Mesenchymal stem cell (in vitro differentiated cells and primary cell): ENCODE measurements at regions not wholly inside any gene's neighbourhood (a gene's known extent, or its start where the extent isn't known, plus 50 kb on each side); places are given as distances from the start of the nearest gene placed in this dataset.

Experiments
- DNase-seq: peaks from one replicate; pipeline ENCODE4 v3.0.0-alpha.2; 2013
- H2AFZ ChIP-seq: one replicate; pipeline ENCODE4 v1.6.1; 2013; ENCODE audit warnings: low read depth, mild to moderate bottlenecking, control low read depth, inconsistent platforms, low read length, moderate library complexity
- H2AK5ac ChIP-seq: 2 replicates; pipeline ENCODE4 v1.6.1; 2013; ENCODE audit warnings: low read length, moderate library complexity, mild to moderate bottlenecking, inconsistent platforms; ENCODE audit not compliant: severe bottlenecking
- H2BK120ac ChIP-seq: one replicate; pipeline ENCODE4 v1.6.1; 2013; ENCODE audit warnings: low read depth, mild to moderate bottlenecking, inconsistent platforms, low read length, moderate library complexity
- H2BK12ac ChIP-seq, 2 experiments: one replicate each; pipeline ENCODE4 v1.6.1; 2013; ENCODE audit warnings: inconsistent platforms in 2 of 2, low read length in 2 of 2, mild to moderate bottlenecking in 2 of 2, moderate library complexity in 2 of 2, control low read depth in 1 of 2
- H2BK15ac ChIP-seq: one replicate; pipeline ENCODE4 v1.6.1; 2013; ENCODE audit warnings: mild to moderate bottlenecking, low read depth, inconsistent platforms; ENCODE audit not compliant: poor library complexity, severe bottlenecking
- H2BK5ac ChIP-seq: 2 replicates; pipeline ENCODE4 v1.6.1; 2013; ENCODE audit warnings: low read depth, mild to moderate bottlenecking, low read length, control low read depth, inconsistent platforms; ENCODE audit not compliant: poor library complexity, severe bottlenecking
- H3K14ac ChIP-seq, 2 experiments: one replicate each; pipeline ENCODE4 v1.6.1; 2013; ENCODE audit warnings: inconsistent platforms in 2 of 2, low read length in 2 of 2, control low read depth in 1 of 2, mild to moderate bottlenecking in 1 of 2, moderate library complexity in 1 of 2
- H3K18ac ChIP-seq, 2 experiments: one replicate each; pipeline ENCODE4 v1.6.1; 2013; ENCODE audit warnings: inconsistent platforms in 2 of 2, low read length in 2 of 2, control low read depth in 1 of 2, low read depth in 1 of 2, mild to moderate bottlenecking in 1 of 2
- H3K23ac ChIP-seq, 2 experiments: one replicate each; pipeline ENCODE4 v1.6.1; 2013; ENCODE audit warnings: inconsistent platforms in 2 of 2, low read length in 2 of 2, mild to moderate bottlenecking in 2 of 2, moderate library complexity in 2 of 2, control low read depth in 1 of 2
- H3K27ac ChIP-seq: 2 replicates; pipeline ENCODE4 v1.5.1; 2013; ENCODE audit warnings: mild to moderate bottlenecking, moderate library complexity, low read length, control low read depth, inconsistent platforms; ENCODE audit not compliant: poor library complexity, severe bottlenecking
- H3K27me3 ChIP-seq, 2 experiments: 2 replicates each; pipeline versions ENCODE4 v1.6.1 to v1.7.0; 2013; ENCODE audit warnings: low read length in 2 of 2, mild to moderate bottlenecking in 2 of 2, moderate library complexity in 2 of 2, control low read depth in 1 of 2, inconsistent platforms in 1 of 2; ENCODE audit not compliant: control insufficient read depth in 1 of 2, insufficient read depth in 1 of 2
- H3K36me3 ChIP-seq, 2 experiments: 2 replicates each; pipeline versions ENCODE4 v1.6.1 to v1.7.0; 2013; ENCODE audit warnings: low read length in 2 of 2, control low read depth in 1 of 2, inconsistent platforms in 1 of 2, low read depth in 1 of 2, mild to moderate bottlenecking in 1 of 2; ENCODE audit not compliant: insufficient read depth in 2 of 2, control insufficient read depth in 1 of 2
- H3K4ac ChIP-seq, 2 experiments: one replicate each; pipeline ENCODE4 v1.6.1; 2013; ENCODE audit warnings: inconsistent platforms in 2 of 2, low read length in 2 of 2, mild to moderate bottlenecking in 2 of 2, moderate library complexity in 2 of 2, control low read depth in 1 of 2, low read depth in 1 of 2
- H3K4me1 ChIP-seq: 2 replicates; pipeline ENCODE4 v1.6.1; 2013; ENCODE audit warnings: low read depth, low read length, control low read depth; ENCODE audit not compliant: control insufficient read depth, insufficient read depth
- H3K4me2 ChIP-seq: 2 replicates; pipeline ENCODE4 v1.6.1; 2013; ENCODE audit warnings: low read length, mild to moderate bottlenecking, inconsistent platforms; ENCODE audit not compliant: poor library complexity, severe bottlenecking
- H3K4me3 ChIP-seq, 2 experiments: 2 replicates each; pipeline versions ENCODE4 v1.5.1 to v1.7.0; 2013; ENCODE audit warnings: low read length in 2 of 2, mild to moderate bottlenecking in 2 of 2, control low read depth in 1 of 2, low read depth in 1 of 2; ENCODE audit not compliant: insufficient read depth in 1 of 2
- H3K79me1 ChIP-seq: replicated peaks from 2 replicates; pipeline ENCODE4 v1.6.1; 2013; ENCODE audit warnings: mild to moderate bottlenecking, control low read depth, low read length, inconsistent platforms; ENCODE audit not compliant: poor library complexity, severe bottlenecking
- H3K9ac ChIP-seq: 2 replicates; pipeline ENCODE4 v1.7.0; 2013; ENCODE audit warnings: mild to moderate bottlenecking, low read length, moderate library complexity
- H3K9me3 ChIP-seq: 2 replicates; pipeline ENCODE4 v1.7.0; 2013; ENCODE audit warnings: mild to moderate bottlenecking, low read length; ENCODE audit not compliant: control insufficient read depth
- H4K8ac ChIP-seq: one replicate; pipeline ENCODE4 v1.6.1; 2013; ENCODE audit warnings: inconsistent platforms, mild to moderate bottlenecking, low read length, moderate library complexity
- H4K91ac ChIP-seq: one replicate; pipeline ENCODE4 v1.6.1; 2013; ENCODE audit warnings: mild to moderate bottlenecking, low read length, inconsistent platforms
- WGBS: methylation state at CpG from one replicate; pipeline ENCODE4 v1.1.7; 2013; ENCODE audit warnings: mixed read lengths; 5-methylcytosine and 5-hydroxymethylcytosine counted together

DNA sequence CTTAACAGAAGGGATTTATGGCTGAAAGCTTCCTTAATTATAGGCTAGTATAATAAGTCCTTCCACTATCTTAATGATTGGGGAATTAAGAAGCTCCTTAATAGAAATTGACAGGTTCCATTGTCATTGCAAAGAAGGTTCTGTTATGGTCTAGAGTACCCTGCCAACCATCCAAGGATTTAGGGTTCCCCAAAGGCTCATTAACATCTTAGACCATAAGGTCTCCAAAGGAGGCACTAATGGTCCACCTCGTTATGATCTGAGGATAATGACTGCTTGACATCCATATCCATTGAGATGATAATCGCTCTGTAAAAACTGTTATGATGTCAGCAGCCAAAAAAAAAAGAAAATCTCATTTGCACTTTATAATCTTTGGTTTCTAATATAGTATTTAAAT lies 441.6 kb downstream of the GBA3 start:
- Histone ChIP-seq H3K4me1 (no peaks in the 10 kb centered on the region), H4K91ac (no peak overlapping the region), H2BK5ac (no peak overlapping the region), H3K23ac (no peak overlapping the region), H4K8ac (no peak overlapping the region), H2AK5ac (no peak overlapping the region), H3K4me2 (no peak overlapping the region), H3K9me3 (no peaks in the 10 kb centered on the region), H2BK120ac (no peak overlapping the region), H2AFZ (no peak overlapping the region), H3K27ac (no peak overlapping the region), H3K4ac (no peak overlapping the region), H3K79me1 (no peaks in the 10 kb centered on the region), H3K4me3 (no peak overlapping the region), H3K9ac (no peak overlapping the region), H2BK15ac (no peak overlapping the region), H2BK12ac (no peak overlapping the region), H3K14ac (no peak overlapping the region), H3K18ac (no peak overlapping the region), H3K36me3 (no peaks in the 10 kb centered on the region), H3K27me3 (no peaks in the 10 kb centered on the region)
- DNase-seq, result no peak
- 78% methylated on average over 2 of the region's 2 CpGs for WGBS

DNA sequence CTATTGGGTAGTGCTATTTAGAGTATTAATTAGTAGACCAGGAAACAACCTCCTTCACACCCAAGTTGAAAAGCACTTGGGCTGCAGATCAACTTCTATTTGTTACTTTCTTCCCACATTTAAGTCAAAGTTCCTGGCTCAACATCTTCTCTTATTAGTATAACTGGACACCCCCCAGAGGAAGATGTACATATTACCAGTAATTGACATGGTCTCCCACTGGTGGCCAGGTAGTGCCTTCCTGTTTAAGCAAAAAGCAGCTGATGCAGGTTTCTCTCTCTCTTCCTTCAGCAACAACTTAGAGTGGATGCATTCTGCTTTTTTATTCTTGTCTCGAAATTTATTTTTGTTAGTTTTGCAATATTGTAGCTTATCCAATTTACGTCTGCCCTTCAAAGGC lies 438.1 kb downstream of the GBA3 start:
- H3K36me3 ChIP-seq, result no peaks in the 10 kb centered on the region
- H3K27ac ChIP-seq, result no peak overlapping the region
- H3K14ac ChIP-seq, result no peak overlapping the region
- no peak overlapping the region for H3K4me3 ChIP-seq
- H3K23ac ChIP-seq, result no peak overlapping the region
- H2BK120ac ChIP-seq, result no peak overlapping the region
- H2BK5ac ChIP-seq, result no peak overlapping the region
- H2BK15ac ChIP-seq, result no peak overlapping the region
- H2AK5ac ChIP-seq, result no peak overlapping the region
- H3K18ac ChIP-seq, result no peak overlapping the region
- H3K4me2 ChIP-seq, result no peak overlapping the region
- no peaks in the 10 kb centered on the region for H3K4me1 ChIP-seq
- no CpG with 5 or more reads among the region's 2 CpGs for WGBS
- no peak overlapping the region for H3K9ac ChIP-seq
- no peaks in the 10 kb centered on the region for H3K27me3 ChIP-seq
- no peaks in the 10 kb centered on the region for H3K79me1 ChIP-seq
- H4K91ac ChIP-seq, result no peak overlapping the region
- H3K9me3 ChIP-seq, result no peaks in the 10 kb centered on the region
- H4K8ac ChIP-seq, result no peak overlapping the region
- H2BK12ac ChIP-seq, result no peak overlapping the region
- H3K4ac ChIP-seq, result no peak overlapping the region
- H2AFZ ChIP-seq, result no peak overlapping the region
- DNase-seq, result no peak

DNA sequence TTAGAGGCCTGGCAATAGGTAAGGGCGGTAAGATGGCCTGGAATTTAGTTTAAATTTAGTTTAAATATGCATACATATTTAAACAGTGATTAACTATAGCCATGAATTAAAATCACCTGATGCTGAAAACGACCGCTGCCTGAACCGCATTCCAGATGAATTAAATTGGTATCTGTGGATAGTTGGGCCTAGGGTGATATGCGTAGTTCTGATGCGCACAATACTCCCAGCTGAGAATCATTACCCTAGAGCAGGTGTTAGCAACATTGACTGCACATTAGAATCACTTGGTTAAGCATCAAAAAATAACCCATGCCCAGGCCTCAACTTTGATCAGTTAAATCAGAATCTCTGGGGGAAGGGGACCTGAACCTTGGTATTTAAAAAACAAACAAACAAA lies 432.4 kb downstream of the GBA3 start:
- H3K79me1 ChIP-seq, result no peaks in the 10 kb centered on the region
- WGBS, result 96% methylated on average over 5 of the region's 6 CpGs

DNA sequence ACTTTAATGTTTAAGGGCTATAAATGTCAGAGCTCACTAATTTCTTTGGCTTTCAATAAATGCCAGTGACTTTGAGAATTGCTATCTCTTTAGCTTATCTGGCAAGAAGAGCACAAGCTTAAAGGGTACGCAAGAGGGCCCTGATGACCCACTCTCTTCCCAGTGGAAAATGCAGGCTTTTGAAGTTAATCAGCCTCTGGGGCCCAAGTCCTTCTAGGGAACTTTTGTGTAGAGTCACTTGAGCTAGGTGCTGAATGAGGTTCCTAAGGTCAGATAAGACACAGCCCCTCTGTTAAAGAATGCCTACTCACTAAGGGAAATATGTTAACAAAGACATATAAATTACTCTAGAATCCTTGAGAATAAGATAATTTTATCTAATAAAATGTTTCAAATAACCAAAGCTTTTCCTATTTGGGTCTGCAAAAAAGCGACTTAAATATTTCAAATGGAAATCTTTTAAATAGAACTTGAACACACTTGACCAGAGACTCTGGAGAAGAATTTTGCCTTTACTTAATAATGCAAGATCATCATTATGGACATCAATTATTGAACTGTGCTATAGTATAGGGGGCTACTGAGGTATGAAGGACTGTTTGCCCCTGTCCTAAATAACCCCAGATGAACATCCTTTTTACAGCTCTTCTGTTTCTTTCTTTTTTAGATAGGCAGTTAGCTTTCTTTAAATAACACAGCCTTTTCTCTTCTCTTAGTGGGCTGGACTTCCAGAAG lies 430.1 kb downstream of the GBA3 start:
- no peaks in the 10 kb centered on the region for H3K79me1 ChIP-seq
- no peak overlapping the region for H4K8ac ChIP-seq
- H2AFZ ChIP-seq, result no peak overlapping the region
- H2BK5ac ChIP-seq, result no peak overlapping the region
- H2BK12ac ChIP-seq, result no peak overlapping the region
- no peaks in the 10 kb centered on the region for H3K36me3 ChIP-seq
- H4K91ac ChIP-seq, result no peak overlapping the region
- no peak overlapping the region for H3K4ac ChIP-seq
- H3K27ac ChIP-seq, result no peak overlapping the region
- no peak overlapping the region for H2BK120ac ChIP-seq
- H3K9ac ChIP-seq, result no peak overlapping the region
- 45% methylated on average over 1 of the region's 2 CpGs for WGBS
- no peak overlapping the region for H3K14ac ChIP-seq
- H2AK5ac ChIP-seq, result no peak overlapping the region
- H3K27me3 ChIP-seq, result no peaks in the 10 kb centered on the region
- H3K23ac ChIP-seq, result no peak overlapping the region
- DNase-seq, result no peak
- no peak overlapping the region for H3K4me2 ChIP-seq
- H3K18ac ChIP-seq, result no peak overlapping the region
- no peak overlapping the region for H3K4me3 ChIP-seq
- no peaks in the 10 kb centered on the region for H3K9me3 ChIP-seq
- H2BK15ac ChIP-seq, result no peak overlapping the region
- no peaks in the 10 kb centered on the region for H3K4me1 ChIP-seq

More for the DNA sequence above, 432.4 kb downstream of the GBA3 start:
- Histone ChIP-seq H2BK15ac (no peak overlapping the region), H4K91ac (no peak overlapping the region), H3K4ac (no peak overlapping the region), H2AFZ (no peak overlapping the region), H3K27ac (no peak overlapping the region), H2BK120ac (no peak overlapping the region), H2AK5ac (no peak overlapping the region), H3K36me3 (no peaks in the 10 kb centered on the region), H3K4me1 (no peaks in the 10 kb centered on the region), H4K8ac (no peak overlapping the region), H3K14ac (no peak overlapping the region), H2BK12ac (no peak overlapping the region), H3K27me3 (no peaks in the 10 kb centered on the region), H3K23ac (no peak overlapping the region), H2BK5ac (no peak overlapping the region), H3K4me3 (no peak overlapping the region), H3K9ac (no peak overlapping the region), H3K18ac (no peak overlapping the region), H3K9me3 (no peaks in the 10 kb centered on the region), H3K4me2 (no peak overlapping the region)
- DNase-seq, result no peak
